CD14-positive monocyte (primary cell): ENCODE measurements at regions not wholly inside any gene's neighbourhood (a gene's known extent, or its start where the extent isn't known, plus 50 kb on each side); places are given as distances from the start of the nearest gene placed in this dataset.

Source experiments
- DNase-seq, 3 donors: peaks; one replicate each; pipeline ENCODE4 v3.0.0-alpha.2; 2011 to 2022
- H2AFZ ChIP-seq: 2 replicates; pipeline ENCODE4 v1.6.0; 2012; ENCODE audit warnings: mild to moderate bottlenecking, low read depth, low read length, inconsistent platforms; ENCODE audit not compliant: insufficient read depth, poor library complexity, severe bottlenecking
- H3K27ac ChIP-seq, 2 donors: 1 replicate in 1 of 2; 2 replicates in 1 of 2; pipeline ENCODE4 v1.5.1; 2012 to 2013; ENCODE audit warnings: low read length in 2 of 2, control low read depth in 1 of 2, inconsistent platforms in 1 of 2, low read depth in 1 of 2, mild to moderate bottlenecking in 1 of 2
- H3K27me3 ChIP-seq, 2 donors: one replicate each; pipeline versions ENCODE4 v1.6.0 to v1.6.1; 2011 to 2013; ENCODE audit warnings: low read length in 2 of 2; ENCODE audit not compliant: control insufficient read depth in 2 of 2, insufficient read depth in 2 of 2
- H3K36me3 ChIP-seq, 2 donors: replicated peaks in 1 of 2; 1 replicate in 1 of 2; 2 replicates in 1 of 2; pipeline versions ENCODE4 v1.5.1 to v1.6.1; 2012 to 2013; ENCODE audit warnings: low read length in 2 of 2, control low read depth in 1 of 2, inconsistent platforms in 1 of 2, mild to moderate bottlenecking in 1 of 2; ENCODE audit not compliant: insufficient read depth in 2 of 2, control insufficient read depth in 1 of 2
- H3K4me1 ChIP-seq, 2 donors: 1 replicate in 1 of 2; 2 replicates in 1 of 2; pipeline versions ENCODE4 v1.5.1 to v1.6.1; 2012 to 2013; ENCODE audit warnings: low read length in 2 of 2, control low read depth in 1 of 2, inconsistent platforms in 1 of 2, mild to moderate bottlenecking in 1 of 2, moderate library complexity in 1 of 2; ENCODE audit not compliant: insufficient read depth in 2 of 2, control insufficient read depth in 1 of 2
- H3K4me2 ChIP-seq: replicated peaks from 2 replicates; pipeline ENCODE3; 2012; ENCODE audit warnings: low read length, moderate library complexity, mild to moderate bottlenecking; ENCODE audit not compliant: poor library complexity, severe bottlenecking; ENCODE audit errors: extremely low read depth
- H3K4me3 ChIP-seq, 3 experiments: fragments of 200-600 bp in 1 of 3; sonication (generic) in 1 of 3; replicated peaks in 1 of 3; 1 replicate in 2 of 3; 2 replicates in 1 of 3; pipeline ENCODE4 v1.5.1; 2011 to 2013; ENCODE audit warnings: low read length in 3 of 3, mild to moderate bottlenecking in 3 of 3, control low read depth in 2 of 3, low read depth in 2 of 3, inconsistent platforms in 1 of 3, moderate library complexity in 1 of 3
- H3K79me2 ChIP-seq: 2 replicates; pipeline ENCODE4 v1.6.0; 2012; ENCODE audit warnings: mild to moderate bottlenecking, control low read depth, inconsistent platforms, low read length, moderate library complexity; ENCODE audit not compliant: insufficient read depth
- H3K9ac ChIP-seq: 2 replicates; pipeline ENCODE4 v1.6.0; 2017; ENCODE audit warnings: low read length, mild to moderate bottlenecking; ENCODE audit not compliant: insufficient read depth, poor library complexity, severe bottlenecking
- H3K9me3 ChIP-seq, 2 donors: replicated peaks in 1 of 2; 1 replicate in 1 of 2; 2 replicates in 1 of 2; pipeline versions ENCODE4 v1.5.1 to v1.6.1; 2012 to 2013; ENCODE audit warnings: low read length in 2 of 2, control low read depth in 1 of 2; ENCODE audit not compliant: control insufficient read depth in 1 of 2, insufficient read depth in 1 of 2
- H4K20me1 ChIP-seq: 2 replicates; pipeline ENCODE4 v1.6.0; 2012; ENCODE audit warnings: mild to moderate bottlenecking, low read length, control low read depth, moderate library complexity; ENCODE audit not compliant: insufficient read depth
- H3K27ac Mint-ChIP-seq, 7 donors: one replicate each; pipeline ENCODE4 v1.8.0; 2020; ENCODE audit warnings: mild to moderate bottlenecking in 7 of 7, mixed read lengths in 7 of 7, moderate library complexity in 6 of 7, inconsistent platforms in 2 of 7
- H3K27me3 Mint-ChIP-seq, 3 donors: one replicate each; pipeline ENCODE4 v1.8.0; 2021 to 2022; ENCODE audit warnings: low read depth in 3 of 3, mild to moderate bottlenecking in 3 of 3, mixed read lengths in 3 of 3, moderate library complexity in 3 of 3, inconsistent platforms in 1 of 3
- H3K36me3 Mint-ChIP-seq, 2 donors: one replicate each; pipeline ENCODE4 v1.8.0; 2020; ENCODE audit warnings: mixed read lengths in 2 of 2, inconsistent platforms in 1 of 2, mild to moderate bottlenecking in 1 of 2
- H3K4me1 Mint-ChIP-seq: one replicate; pipeline ENCODE4 v1.8.0; 2020; ENCODE audit warnings: mild to moderate bottlenecking, mixed read lengths
- H3K4me3 Mint-ChIP-seq, 2 donors: one replicate each; pipeline ENCODE4 v1.8.0; 2020; ENCODE audit warnings: mild to moderate bottlenecking in 2 of 2, mixed read lengths in 2 of 2, moderate library complexity in 1 of 2
- H3K9me3 Mint-ChIP-seq, 7 donors: one replicate each; pipeline ENCODE4 v1.8.0; 2020 to 2022; ENCODE audit warnings: mixed read lengths in 7 of 7, mild to moderate bottlenecking in 6 of 7, moderate library complexity in 6 of 7, inconsistent platforms in 2 of 7
- CTCF ChIP-seq: fragments of 200-600 bp; IDR thresholded peaks from one replicate; pipeline ENCODE4 v1.8.0; 2022; ENCODE audit warnings: antibody characterized with exemption, mild to moderate bottlenecking
- WGBS: methylation state at CpG from one replicate; pipeline ENCODE4 v1.1.5; 2013; ENCODE audit warnings: missing lambda C conversion rate; ENCODE audit not compliant: insufficient coverage; 5-methylcytosine and 5-hydroxymethylcytosine counted together
- intact Hi-C, 2 donors: fragments of 100-400 bp; cut with micrococcal nuclease; formaldehyde crosslinking; loops; one replicate each; pipeline versions ENCODE4 v1.15.0 to v1.15.1; 2023

GRCh38 chr2:55811048-55811447, 112.5 kb downstream of the EFEMP1 start:
- H3K4me1 ChIP-seq: no peaks in the 10 kb centered on the region
- no peaks in the 10 kb centered on the region for H3K79me2 ChIP-seq
- no peak overlapping the region for H3K4me2 ChIP-seq
- TF ChIP-seq CTCF: no peak
- no peak overlapping the region for H3K4me3 ChIP-seq
- H3K36me3 ChIP-seq: no peaks in the 10 kb centered on the region
- H3K27ac ChIP-seq: no peak overlapping the region
- H3K9me3 ChIP-seq: no peaks in the 10 kb centered on the region
- Mint-ChIP-seq H3K4me3 (no peak overlapping the region), H3K4me1 (no peaks in the 10 kb centered on the region), H3K27ac (no peak overlapping the region), H3K36me3 (no peaks in the 10 kb centered on the region), H3K27me3 (peaks cover 3 to 5% (median 3%) of the 10 kb centered on the region in 3 donors), H3K9me3 (peaks cover 0 to 13% (median 8%) of the 10 kb centered on the region in 7 donors)
- no peak overlapping the region for H2AFZ ChIP-seq
- H3K9ac ChIP-seq: no peak overlapping the region
- intact Hi-C loops: no loop called here
- no peak for DNase-seq
- no peaks in the 10 kb centered on the region for H4K20me1 ChIP-seq
- H3K27me3 ChIP-seq: no peaks in the 10 kb centered on the region

- Mint-ChIP-seq H3K4me3 (no peak overlapping the region), H3K9me3 (peaks cover 0 to 13% (median 8%) of the 10 kb centered on the region in 7 donors), H3K27me3 (peaks cover 3 to 5% (median 3%) of the 10 kb centered on the region in 3 donors), H3K27ac (no peak overlapping the region), H3K4me1 (no peaks in the 10 kb centered on the region), H3K36me3 (no peaks in the 10 kb centered on the region)
- Histone ChIP-seq H3K27ac (no peak overlapping the region), H3K4me3 (no peak overlapping the region), H4K20me1 (no peaks in the 10 kb centered on the region), H3K9ac (no peak overlapping the region), H2AFZ (no peak overlapping the region), H3K4me2 (no peak overlapping the region), H3K36me3 (no peaks in the 10 kb centered on the region), H3K79me2 (no peaks in the 10 kb centered on the region), H3K9me3 (no peaks in the 10 kb centered on the region), H3K27me3 (no peaks in the 10 kb centered on the region), H3K4me1 (no peaks in the 10 kb centered on the region)
- TF ChIP-seq CTCF: no peak
- WGBS: no CpG with 5 or more reads among the region's 3 CpGs
- no peak for DNase-seq
- intact Hi-C loops: no loop called here
Observed at GRCh38 chr2:55810622-55811020, 113.0 kb downstream of the EFEMP1 start.
